OCI-LY1 (cell line): ENCODE measurements at regions not wholly inside any gene's neighbourhood (a gene's known extent, or its start where the extent isn't known, plus 50 kb on each side); places are given as distances from the start of the nearest gene placed in this dataset.
"Not testable (repeated sequence)": the region's sequence is repeated elsewhere in the genome, so short reads cannot be mapped to it uniquely, and the experiment has no call there.

Experiments used
- H2AFZ ChIP-seq: fragments of 200-600 bp; sonication (generic), shearing (Covaris generic); 2 replicates; pipeline ENCODE4 v1.6.0; 2014; ENCODE audit warnings: antibody characterized with exemption, mild to moderate bottlenecking, low read length
- H3F3A ChIP-seq: fragments of 200-600 bp; sonication (generic), shearing (Covaris generic); 2 replicates; pipeline ENCODE4 v1.6.0; 2014; ENCODE audit warnings: mild to moderate bottlenecking, antibody characterized with exemption, low read length, moderate library complexity; ENCODE audit not compliant: insufficient read depth
- H3K27ac ChIP-seq: fragments of 200-600 bp; sonication (generic); 2 replicates; pipeline ENCODE4 v1.5.1; 2014; ENCODE audit warnings: low read length, mixed run types, mild to moderate bottlenecking, low read depth; ENCODE audit not compliant: poor library complexity, severe bottlenecking
- H3K27me3 ChIP-seq: fragments of 200-600 bp; sonication (generic); 2 replicates; pipeline ENCODE4 v1.6.0; 2014; ENCODE audit warnings: antibody characterized with exemption, mild to moderate bottlenecking, low read length, moderate library complexity; ENCODE audit not compliant: insufficient read depth
- H3K36me3 ChIP-seq: fragments of 200-600 bp; sonication (generic); 2 replicates; pipeline ENCODE4 v1.6.1; 2014; ENCODE audit warnings: mild to moderate bottlenecking, antibody characterized with exemption, low read length, moderate library complexity, mixed read lengths; ENCODE audit not compliant: insufficient read depth
- H3K4me1 ChIP-seq: fragments of 200-600 bp; sonication (generic); 2 replicates; pipeline ENCODE4 v1.5.1; 2014; ENCODE audit warnings: mild to moderate bottlenecking, low read length, moderate library complexity; ENCODE audit not compliant: insufficient read depth, severe bottlenecking
- H3K4me2 ChIP-seq: fragments of 200-600 bp; sonication (generic), shearing (Covaris generic); 2 replicates; pipeline ENCODE4 v1.6.1; 2014; ENCODE audit warnings: low read length
- H3K4me3 ChIP-seq: fragments of 200-600 bp; sonication (generic); 2 replicates; pipeline ENCODE4 v1.5.1; 2014; ENCODE audit warnings: low read length, low read depth, mild to moderate bottlenecking, mixed read lengths; ENCODE audit not compliant: poor library complexity, severe bottlenecking
- H3K79me2 ChIP-seq: fragments of 200-600 bp; shearing (Covaris generic); 2 replicates; pipeline ENCODE4 v1.6.1; 2016; ENCODE audit warnings: mixed run types, low read length, mixed read lengths; ENCODE audit not compliant: insufficient read depth
- H3K9ac ChIP-seq: fragments of 200-600 bp; sonication (generic), shearing (Covaris generic); 2 replicates; pipeline ENCODE4 v1.6.1; 2014; ENCODE audit warnings: mild to moderate bottlenecking, low read length, mixed read lengths
- H3K9me2 ChIP-seq: fragments of 200-600 bp; sonication (generic), shearing (Covaris generic); 2 replicates; pipeline ENCODE4 v1.6.1; 2014; ENCODE audit warnings: low read depth, mild to moderate bottlenecking, low read length, mixed read lengths
- H3K9me3 ChIP-seq: fragments of 200-600 bp; shearing (Covaris generic); 2 replicates; pipeline ENCODE4 v1.6.1; 2014; ENCODE audit warnings: low read length, mixed read lengths
- H4K20me1 ChIP-seq: fragments of 200-600 bp; sonication (generic), shearing (Covaris generic); 2 replicates; pipeline ENCODE4 v1.6.0; 2016; ENCODE audit warnings: mild to moderate bottlenecking, low read length; ENCODE audit not compliant: insufficient read depth
- CTCF ChIP-seq: fragments of 200-600 bp; sonication (generic), shearing (Covaris generic); IDR thresholded peaks from 2 replicates; pipeline ENCODE4 v1.5.1; 2017; ENCODE audit warnings: mild to moderate bottlenecking, antibody characterized with exemption, low read length, moderate library complexity, mixed read lengths
- EZH2 ChIP-seq: fragments of 200-600 bp; sonication (generic), shearing (Covaris generic); IDR thresholded peaks from 2 replicates; pipeline ENCODE4 v1.8.0; 2017; ENCODE audit warnings: borderline replicate concordance, mixed run types, mild to moderate bottlenecking, antibody characterized with exemption, low read length, moderate library complexity, mixed read lengths

DNA sequence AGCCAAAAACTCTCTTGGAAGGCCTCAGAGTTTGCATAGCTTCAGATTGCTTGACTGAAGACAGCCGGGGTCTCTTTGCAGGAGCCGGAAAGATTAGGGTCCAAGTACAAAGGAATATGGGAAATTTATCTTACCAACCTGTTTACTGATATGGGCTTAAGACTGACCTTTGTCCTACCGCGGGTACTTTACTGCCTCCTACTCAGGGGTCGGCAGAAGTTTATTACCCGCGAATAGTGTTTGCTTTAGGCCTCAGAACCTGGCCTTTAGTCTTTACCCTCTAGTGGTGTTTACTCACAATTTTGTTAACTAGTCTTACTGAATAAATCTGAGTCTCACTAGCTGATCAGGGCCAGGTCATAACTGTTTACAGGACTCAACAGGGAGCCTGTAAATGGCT is 765.4 kb upstream of the SPRY2 start:
- H3K27me3 ChIP-seq: no peaks in the 10 kb centered on the region
- H3K4me1 ChIP-seq: no peaks in the 10 kb centered on the region
- H3K9ac ChIP-seq: no peak overlapping the region
- H3K36me3 ChIP-seq: no peaks in the 10 kb centered on the region
- H3K4me2 ChIP-seq: no peak overlapping the region
- peaks cover 5% of the 10 kb centered on the region for H3K9me2 ChIP-seq
- no peak overlapping the region for H3K27ac ChIP-seq
- no peak overlapping the region for H2AFZ ChIP-seq
- H3K4me3 ChIP-seq: no peak overlapping the region
- H4K20me1 ChIP-seq: no peaks in the 10 kb centered on the region
- no peak for TF ChIP-seq EZH2
- no peak for TF ChIP-seq CTCF
- no peaks in the 10 kb centered on the region for H3F3A ChIP-seq
- H3K9me3 ChIP-seq: no peaks in the 10 kb centered on the region
- no peaks in the 10 kb centered on the region for H3K79me2 ChIP-seq

DNA sequence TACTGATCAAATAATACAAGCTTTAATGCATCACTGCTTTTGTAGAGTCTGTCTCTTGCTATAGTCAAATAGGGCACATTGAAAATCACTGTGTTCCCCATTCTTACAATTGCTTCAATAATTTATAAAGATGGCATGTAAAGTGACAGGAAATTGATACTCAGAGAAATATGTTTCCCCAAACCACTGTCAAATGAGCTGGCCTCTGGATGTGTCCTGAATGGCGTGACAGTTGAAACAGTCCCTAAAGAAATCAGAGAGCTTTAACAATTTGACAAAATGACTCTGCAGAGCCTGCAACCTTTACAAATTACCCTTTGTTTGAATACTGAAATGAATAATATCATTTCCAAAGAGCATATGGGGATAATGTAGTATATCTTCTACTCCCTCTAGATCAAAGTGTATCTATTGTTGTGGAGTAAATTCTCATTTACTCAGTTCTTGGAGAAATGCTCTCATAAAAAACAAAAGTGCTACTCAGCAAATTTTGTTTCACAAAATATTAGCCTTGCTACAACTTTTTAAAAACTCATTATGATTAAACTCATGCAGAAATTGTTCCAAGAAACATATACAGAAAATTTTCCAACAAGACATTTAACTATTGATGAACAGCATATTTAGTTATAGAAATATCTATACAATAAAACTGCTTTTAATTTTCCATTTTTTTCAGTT is 763.2 kb upstream of the SPRY2 start:
- peaks cover 5% of the 10 kb centered on the region; the same call in 1 of the 2 replicates for H3K9me2 ChIP-seq

GRCh38 chr13:81102066-81102465 is 761.1 kb upstream of the SPRY2 start:
- H3K4me3 ChIP-seq, H3K9me3 ChIP-seq, H3K4me1 ChIP-seq, H4K20me1 ChIP-seq, H3K36me3 ChIP-seq, H3K9ac ChIP-seq, H3K4me2 ChIP-seq, H3K27me3 ChIP-seq, H3K9me2 ChIP-seq, H3K79me2 ChIP-seq, H2AFZ ChIP-seq, H3K27ac ChIP-seq, H3F3A ChIP-seq: not testable (repeated sequence)

More for the DNA sequence above, 763.2 kb upstream of the SPRY2 start:
- Histone ChIP-seq H3K27ac (no peak overlapping the region), H3K4me2 (no peak overlapping the region), H3K4me1 (no peaks in the 10 kb centered on the region), H3F3A (no peaks in the 10 kb centered on the region), H4K20me1 (no peaks in the 10 kb centered on the region), H3K79me2 (no peaks in the 10 kb centered on the region), H2AFZ (no peak overlapping the region), H3K4me3 (no peak overlapping the region), H3K36me3 (no peaks in the 10 kb centered on the region), H3K27me3 (no peaks in the 10 kb centered on the region), H3K9ac (no peak overlapping the region), H3K9me3 (no peaks in the 10 kb centered on the region)
- no peak for TF ChIP-seq CTCF
- no peak for TF ChIP-seq EZH2
